ENCODE measurements at regions not wholly inside any gene's neighbourhood (a gene's known extent, or its start where the extent isn't known, plus 50 kb on each side); places are given as distances from the start of the nearest gene placed in this dataset.

DNA sequence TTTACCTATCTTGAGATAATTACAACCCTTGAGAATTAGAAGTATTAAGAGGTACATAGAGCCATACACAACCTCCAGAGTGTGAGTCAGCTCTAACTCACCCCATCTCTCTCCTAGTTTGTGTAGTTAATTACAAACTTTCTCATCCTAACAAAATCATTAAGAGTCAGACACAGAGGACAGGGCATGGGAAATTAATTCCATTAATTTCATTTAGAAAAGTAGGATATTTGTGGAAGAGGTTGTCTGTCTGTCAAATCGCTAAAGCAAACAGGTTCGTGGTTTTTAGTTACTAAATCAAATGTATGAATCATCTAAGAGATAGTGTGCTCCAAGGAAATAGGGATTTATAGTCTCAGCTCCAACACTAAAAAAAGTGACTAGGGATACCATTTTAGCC, 1261.4 kb upstream of the TENM4 start:
- intact Hi-C loops (cut with micrococcal nuclease): no loop called here
- Histone ChIP-seq H3K27me3 (ENCODE audit: control insufficient read depth in 2 of 2, insufficient read depth in 2 of 2, low read length in 2 of 2) (no peaks in the 10 kb centered on the region), H3K36me3 (ENCODE audit: control insufficient read depth in 2 of 2, extremely low read depth in 1 of 2, insufficient read depth in 2 of 2, low read length in 2 of 2) (no peaks in the 10 kb centered on the region), H4K20me1 (replicated peaks; ENCODE audit: control insufficient read depth, extremely low read depth, insufficient read depth, low read length) (no peaks in the 10 kb centered on the region), H3K9ac (replicated peaks; ENCODE audit: extremely low read depth, insufficient read depth, low read length) (no peak overlapping the region), H3K4me2 (ENCODE audit: insufficient read depth, low read length) (no peak overlapping the region), H2AFZ (ENCODE audit: low read depth, low read length) (no peak overlapping the region), H3K9me3 (replicated peaks; ENCODE audit: control insufficient read depth, insufficient read depth, low read length) (no peaks in the 10 kb centered on the region), H3K9me1 (replicated peaks; ENCODE audit: control insufficient read depth, extremely low read depth, insufficient read depth, low read length) (no peaks in the 10 kb centered on the region), H3K79me2 (ENCODE audit: control insufficient read depth, insufficient read depth, low read length) (no peaks in the 10 kb centered on the region), H3K4me1 (ENCODE audit: control insufficient read depth, extremely low read depth, insufficient read depth, low read length) (peaks cover 16% of the 10 kb centered on the region), H3K27ac (ENCODE audit: insufficient read depth, low read depth, low read length) (no peak overlapping the region), H3K4me3 (replicated peaks in 1 of 3; ENCODE audit: insufficient read depth in 1 of 3, low read depth in 1 of 3, low read length in 3 of 3) (no peak overlapping the region)
- ChIA-PET POLR2A (no interaction called here), CTCF (no interaction called here)
- no peak for DNase-seq (ENCODE audit: low read depth, low spot score)
- BruUV-seq (replicated peaks): no TSS peak
- FAIRE-seq: no peak
- TF ChIP-seq POLR2A (IDR thresholded peaks at IDR 0.05; ENCODE audit: low read depth, low read length): no peak
- no peak for TF ChIP-seq EZH2 (IDR thresholded peaks at IDR 0.05; ENCODE audit: borderline replicate concordance, low read depth, low read length, severe bottlenecking)
- TF ChIP-seq, protein P1, sequence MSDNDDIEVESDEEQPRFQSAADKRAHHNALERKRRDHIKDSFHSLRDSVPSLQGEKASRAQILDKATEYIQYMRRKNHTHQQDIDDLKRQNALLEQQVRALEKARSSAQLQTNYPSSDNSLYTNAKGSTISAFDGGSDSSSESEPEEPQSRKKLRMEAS (IDR thresholded peaks at IDR 0.05; ENCODE audit: insufficient read depth, insufficient read length): no peak
- no peak for TF ChIP-seq MYC (IDR thresholded peaks at IDR 0.05; ENCODE audit: low read depth, low read length)
- TF ChIP-seq FOS (IDR thresholded peaks at IDR 0.05; ENCODE audit: borderline replicate concordance, insufficient read depth, low read length): no peak
- TF ChIP-seq JUN (IDR thresholded peaks at IDR 0.05; ENCODE audit: borderline replicate concordance, insufficient read depth, insufficient read length, low read depth): no peak
- TF ChIP-seq, protein P2, sequence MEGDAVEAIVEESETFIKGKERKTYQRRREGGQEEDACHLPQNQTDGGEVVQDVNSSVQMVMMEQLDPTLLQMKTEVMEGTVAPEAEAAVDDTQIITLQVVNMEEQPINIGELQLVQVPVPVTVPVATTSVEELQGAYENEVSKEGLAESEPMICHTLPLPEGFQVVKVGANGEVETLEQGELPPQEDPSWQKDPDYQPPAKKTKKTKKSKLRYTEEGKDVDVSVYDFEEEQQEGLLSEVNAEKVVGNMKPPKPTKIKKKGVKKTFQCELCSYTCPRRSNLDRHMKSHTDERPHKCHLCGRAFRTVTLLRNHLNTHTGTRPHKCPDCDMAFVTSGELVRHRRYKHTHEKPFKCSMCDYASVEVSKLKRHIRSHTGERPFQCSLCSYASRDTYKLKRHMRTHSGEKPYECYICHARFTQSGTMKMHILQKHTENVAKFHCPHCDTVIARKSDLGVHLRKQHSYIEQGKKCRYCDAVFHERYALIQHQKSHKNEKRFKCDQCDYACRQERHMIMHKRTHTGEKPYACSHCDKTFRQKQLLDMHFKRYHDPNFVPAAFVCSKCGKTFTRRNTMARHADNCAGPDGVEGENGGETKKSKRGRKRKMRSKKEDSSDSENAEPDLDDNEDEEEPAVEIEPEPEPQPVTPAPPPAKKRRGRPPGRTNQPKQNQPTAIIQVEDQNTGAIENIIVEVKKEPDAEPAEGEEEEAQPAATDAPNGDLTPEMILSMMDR (IDR thresholded peaks at IDR 0.05; ENCODE audit: extremely low read depth in 1 of 2, insufficient read depth in 1 of 2, low read depth in 1 of 2, low read length in 2 of 2): no peak
- no peak for TF ChIP-seq GATA2 (IDR thresholded peaks at IDR 0.05; ENCODE audit: insufficient read depth, insufficient read length, low read depth, low read length)
- TF ChIP-seq POLR2AphosphoS5 (IDR thresholded peaks at IDR 0.05; ENCODE audit: insufficient read depth, low read depth, low read length): no peak
- dilution Hi-C loops (cut with MboI; ENCODE audit: extremely low pct_ligation_motif_present, low sequenced_read_pairs): no loop called here
